H1 (cell line): ENCODE measurements at regions not wholly inside any gene's neighbourhood (a gene's known extent, or its start where the extent isn't known, plus 50 kb on each side); places are given as distances from the start of the nearest gene placed in this dataset.

ENCODE experiments used
- CTCF ChIA-PET: fragments of 300-600 bp; sonication (Branson Sonifier 250); formaldehyde crosslinking; loops from one replicate; lab custom pipeline; 2021; ENCODE audit not compliant: partially characterized antibody; lab: Charles Lee
- POLR2A ChIA-PET: fragments of 300-600 bp; sonication (Branson Sonifier 250); formaldehyde crosslinking; loops from one replicate; lab custom pipeline; 2021; ENCODE audit warnings: inconsistent platforms; ENCODE audit not compliant: partially characterized antibody; lab: Charles Lee
- DNase-seq, 2 experiments: peaks; one replicate each; pipeline versions ENCODE4 v3.0.0 to v3.0.0-alpha.2; 2010 to 2022; ENCODE audit warnings: low spot score in 2 of 2, low read depth in 1 of 2, mixed read lengths in 1 of 2
- FAIRE-seq: peaks from 2 replicates; lab custom pipeline; 2011; peaks lifted over from hg19 to GRCh38; lab: Jason Lieb, UNC
- H2AFZ ChIP-seq: 2 replicates; pipeline ENCODE4 v1.8.1; 2012; ENCODE audit warnings: low read length, inconsistent platforms
- H2AK5ac ChIP-seq: 2 replicates; pipeline ENCODE4 v1.6.1; 2013; ENCODE audit warnings: low read depth, low read length
- H2BK120ac ChIP-seq: replicated peaks from 2 replicates; pipeline ENCODE3; 2013; ENCODE audit warnings: low read depth, low read length, inconsistent platforms
- H2BK12ac ChIP-seq: 2 replicates; pipeline ENCODE4 v1.6.1; 2013; ENCODE audit warnings: low read depth, low read length
- H2BK15ac ChIP-seq: 2 replicates; pipeline ENCODE4 v1.6.1; 2013; ENCODE audit warnings: low read length
- H2BK20ac ChIP-seq: 2 replicates; pipeline ENCODE4 v1.6.1; 2013; ENCODE audit warnings: low read length
- H2BK5ac ChIP-seq: 2 replicates; pipeline ENCODE4 v1.6.1; 2013; ENCODE audit warnings: low read depth, low read length
- H3K14ac ChIP-seq: 2 replicates; pipeline ENCODE4 v1.6.1; 2013; ENCODE audit warnings: inconsistent platforms; ENCODE audit not compliant: insufficient read length
- H3K18ac ChIP-seq: 2 replicates; pipeline ENCODE4 v1.6.1; 2013; ENCODE audit warnings: low read length; ENCODE audit errors: extremely low read depth
- H3K23ac ChIP-seq: 2 replicates; pipeline ENCODE4 v1.6.1; 2013; ENCODE audit warnings: inconsistent platforms; ENCODE audit not compliant: insufficient read length
- H3K23me2 ChIP-seq: 2 replicates; pipeline ENCODE4 v1.6.1; 2013; ENCODE audit warnings: low read depth, low read length
- H3K27ac ChIP-seq: 2 replicates; pipeline ENCODE4 v1.6.1; 2011; ENCODE audit warnings: low read depth, low read length, inconsistent platforms
- H3K27me3 ChIP-seq, 4 experiments: replicated peaks in 1 of 4; 1 replicate in 1 of 4; 2 replicates in 3 of 4; pipeline versions ENCODE4 v1.6.1 to v1.8.1; 2011 to 2013; ENCODE audit warnings: low read length in 3 of 4, mild to moderate bottlenecking in 3 of 4, inconsistent platforms in 2 of 4, mixed read lengths in 2 of 4, moderate library complexity in 1 of 4; ENCODE audit not compliant: control insufficient read depth in 3 of 4, insufficient read depth in 3 of 4; ENCODE audit errors: extremely low read depth in 1 of 4
- H3K36me3 ChIP-seq, 4 experiments: 2 replicates each; pipeline versions ENCODE4 v1.6.1 to v1.8.1; 2011 to 2013; ENCODE audit warnings: mild to moderate bottlenecking in 4 of 4, low read length in 3 of 4, moderate library complexity in 2 of 4, control low read depth in 1 of 4, inconsistent platforms in 1 of 4; ENCODE audit not compliant: insufficient read depth in 4 of 4, control insufficient read depth in 2 of 4
- H3K4ac ChIP-seq: replicated peaks from 2 replicates; pipeline ENCODE3; 2013; ENCODE audit warnings: low read length, low read depth, mixed read lengths, inconsistent platforms; ENCODE audit not compliant: insufficient read length
- H3K4me1 ChIP-seq, 4 experiments: replicated peaks in 1 of 4; 1 replicate in 1 of 4; 2 replicates in 3 of 4; pipeline versions ENCODE4 v1.6.1 to v1.8.1; 2011 to 2013; ENCODE audit warnings: low read length in 3 of 4, inconsistent platforms in 2 of 4, mixed read lengths in 1 of 4; ENCODE audit not compliant: insufficient read depth in 4 of 4, control insufficient read depth in 3 of 4
- H3K4me2 ChIP-seq, 2 experiments: 2 replicates each; pipeline versions ENCODE4 v1.6.1 to v1.8.1; 2011 to 2013; ENCODE audit warnings: low read depth in 2 of 2, low read length in 2 of 2, control low read depth in 1 of 2, inconsistent platforms in 1 of 2, mild to moderate bottlenecking in 1 of 2; ENCODE audit not compliant: insufficient read depth in 1 of 2
- H3K4me3 ChIP-seq, 4 experiments: fragments of 200-600, 300-600 bp in 1 of 4; sonication (generic), shearing (Covaris generic), sonication (Bioruptor Twin) in 1 of 4; 2 replicates each; pipeline versions ENCODE4 v1.5.1 to v1.8.1; 2011 to 2016; ENCODE audit warnings: low read length in 4 of 4, low read depth in 3 of 4, control low read depth in 2 of 4, inconsistent platforms in 2 of 4, mild to moderate bottlenecking in 2 of 4, mixed read lengths in 1 of 4, moderate library complexity in 1 of 4; ENCODE audit not compliant: insufficient read depth in 2 of 4; ENCODE audit errors: extremely low read depth in 1 of 4
- H3K56ac ChIP-seq: replicated peaks from 2 replicates; pipeline ENCODE3; 2013; ENCODE audit warnings: low read depth, mild to moderate bottlenecking, mixed read lengths, low read length, inconsistent platforms; ENCODE audit not compliant: insufficient read length
- H3K79me1 ChIP-seq: 2 replicates; pipeline ENCODE4 v1.6.1; 2013; ENCODE audit warnings: low read depth, low read length, control low read depth
- H3K79me2 ChIP-seq, 2 experiments: 2 replicates each; pipeline versions ENCODE4 v1.6.1 to v1.8.1; 2012 to 2013; ENCODE audit warnings: low read length in 2 of 2, mild to moderate bottlenecking in 2 of 2, inconsistent platforms in 1 of 2; ENCODE audit not compliant: insufficient read depth in 2 of 2, control insufficient read depth in 1 of 2
- H3K9ac ChIP-seq, 4 experiments: replicated peaks in 1 of 4; 1 replicate in 1 of 4; 2 replicates in 3 of 4; pipeline versions ENCODE4 v1.6.1 to v1.8.1; 2011 to 2013; ENCODE audit warnings: low read depth in 3 of 4, low read length in 3 of 4, control low read depth in 2 of 4, mild to moderate bottlenecking in 2 of 4, moderate library complexity in 2 of 4, inconsistent platforms in 1 of 4; ENCODE audit errors: extremely low read depth in 1 of 4
- H3K9me3 ChIP-seq, 2 experiments: 2 replicates each; pipeline versions ENCODE4 v1.6.1 to v1.8.1; 2012 to 2013; ENCODE audit warnings: mild to moderate bottlenecking in 2 of 2, moderate library complexity in 2 of 2, control low read depth in 1 of 2, inconsistent platforms in 1 of 2, low read depth in 1 of 2, low read length in 1 of 2, mixed read lengths in 1 of 2; ENCODE audit not compliant: insufficient read depth in 2 of 2
- H4K20me1 ChIP-seq, 2 experiments: replicated peaks in 1 of 2; 2 replicates each; pipeline versions ENCODE3 to v1.8.1; 2011 to 2013; ENCODE audit warnings: inconsistent platforms in 2 of 2, low read length in 2 of 2, mild to moderate bottlenecking in 1 of 2; ENCODE audit not compliant: insufficient read depth in 2 of 2, control insufficient read depth in 1 of 2
- H4K5ac ChIP-seq: 2 replicates; pipeline ENCODE4 v1.6.1; 2013; ENCODE audit warnings: low read length, low read depth, mixed read lengths, inconsistent platforms; ENCODE audit not compliant: insufficient read length
- H4K8ac ChIP-seq: 2 replicates; pipeline ENCODE4 v1.8.0; 2013; ENCODE audit warnings: mild to moderate bottlenecking, moderate library complexity, low read length, inconsistent platforms; ENCODE audit not compliant: insufficient read depth; ENCODE audit errors: extremely low read depth
- H4K91ac ChIP-seq: replicated peaks from 2 replicates; pipeline ENCODE3; 2013; ENCODE audit warnings: low read length, mixed read lengths, inconsistent platforms; ENCODE audit not compliant: insufficient read length
- CBX5 ChIP-seq: fragments of 300-800, 300-1000 bp; sonication (generic); IDR thresholded peaks from 2 replicates; pipeline ENCODE4 v1.7.1; 2016; ENCODE audit warnings: antibody characterized with exemption, low read length, low read depth
- CHD2 ChIP-seq: IDR thresholded peaks from 2 replicates; pipeline ENCODE4 v1.6.1; 2012; ENCODE audit warnings: low read length, improper control_type of control experiment
- EP300 ChIP-seq, 2 experiments: IDR thresholded peaks; 1 replicate in 1 of 2; 2 replicates in 1 of 2; pipeline ENCODE4 v1.6.1; 2011 to 2012; ENCODE audit warnings: low read depth in 2 of 2, low read length in 2 of 2, mild to moderate bottlenecking in 2 of 2, borderline replicate concordance in 1 of 2, inconsistent platforms in 1 of 2, moderate library complexity in 1 of 2
- KDM1A ChIP-seq: fragments of 200-600, 300-600 bp; sonication (generic); IDR thresholded peaks from 2 replicates; pipeline ENCODE4 v1.7.1; 2016; ENCODE audit warnings: mild to moderate bottlenecking, low read length, borderline replicate concordance
- KDM5A ChIP-seq: fragments of 200-600 bp; IDR thresholded peaks from 2 replicates; pipeline ENCODE4 v1.7.1; 2012; ENCODE audit warnings: mild to moderate bottlenecking, low read length, inconsistent platforms, mixed read lengths
- MAFK ChIP-seq: IDR thresholded peaks from 2 replicates; pipeline ENCODE4 v1.6.1; 2012; ENCODE audit warnings: low read depth, mild to moderate bottlenecking, improper control_type of control experiment, low read length
- NRF1 ChIP-seq: IDR thresholded peaks from 2 replicates; pipeline ENCODE4 v1.6.1; 2011; ENCODE audit warnings: mild to moderate bottlenecking, low read depth, low read length, improper control_type of control experiment
- RAD21 ChIP-seq, 2 experiments: IDR thresholded peaks in 1 of 2; conservative IDR thresholded peaks in 1 of 2; 2 replicates each; pipeline ENCODE4 v1.6.1; 2011; ENCODE audit warnings: low read depth in 2 of 2, low read length in 2 of 2, improper control_type of control experiment in 1 of 2, inconsistent platforms in 1 of 2, mild to moderate bottlenecking in 1 of 2, moderate library complexity in 1 of 2
- SIN3A ChIP-seq, 2 experiments: IDR thresholded peaks in 1 of 2; conservative IDR thresholded peaks in 1 of 2; 2 replicates each; pipeline ENCODE4 v1.6.1; 2011 to 2012; ENCODE audit warnings: low read length in 2 of 2, improper control_type of control experiment in 1 of 2, low read depth in 1 of 2, mild to moderate bottlenecking in 1 of 2
- SP1 ChIP-seq: IDR thresholded peaks from 2 replicates; pipeline ENCODE4 v1.6.1; 2011; ENCODE audit warnings: low read depth, low read length
- TBP ChIP-seq: IDR thresholded peaks from 2 replicates; pipeline ENCODE4 v1.6.1; 2011; ENCODE audit warnings: low read depth, low read length, improper control_type of control experiment
- TCF12 ChIP-seq: IDR thresholded peaks from 2 replicates; pipeline ENCODE4 v1.6.1; 2011; ENCODE audit warnings: low read depth, mild to moderate bottlenecking, low read length
- YY1 ChIP-seq: IDR thresholded peaks from 2 replicates; pipeline ENCODE4 v1.6.1; 2011; ENCODE audit warnings: low read depth, mild to moderate bottlenecking, low read length
- WGBS, 2 experiments: shearing (Covaris generic) in 1 of 2; methylation state at CpG; one replicate each; pipeline versions ENCODE4 v1.1.6 to v1.1.7; 2013 to 2015; ENCODE audit warnings: low lambda C conversion rate in 2 of 2, mixed read lengths in 2 of 2, inconsistent platforms in 1 of 2, low coverage in 1 of 2, missing lambda C conversion rate in 1 of 2; ENCODE audit not compliant: insufficient replicate concordance in 2 of 2, insufficient coverage in 1 of 2, insufficient read length in 1 of 2; ENCODE audit errors: extremely low coverage in 1 of 2, missing lambda C conversion rate in 1 of 2; 5-methylcytosine and 5-hydroxymethylcytosine counted together

- H3K4ac ChIP-seq = no peak overlapping the region
- no peak overlapping the region for H2BK20ac ChIP-seq
- no peak overlapping the region for H3K27ac ChIP-seq
- no peak overlapping the region for H4K5ac ChIP-seq
- POLR2A ChIA-PET = no interaction called here
- H3K79me1 ChIP-seq = no peaks in the 10 kb centered on the region
- peaks cover 0 to 6% (median 2%) of the 10 kb centered on the region in 4 experiments; a peak in 1 of 7 replicates for H3K4me1 ChIP-seq
- H2BK120ac ChIP-seq = no peak overlapping the region
- peaks cover 20 to 40% (median 31%) of the 10 kb centered on the region in 4 experiments for H3K27me3 ChIP-seq
- no peaks in the 10 kb centered on the region for H3K9me3 ChIP-seq
- no peak overlapping the region for H3K14ac ChIP-seq
- H2AK5ac ChIP-seq = no peak overlapping the region
- no peak for TF ChIP-seq EP300 (IDR thresholded peaks at IDR 0.05; ENCODE audit: borderline replicate concordance in 1 of 2, low read depth in 2 of 2, low read length in 2 of 2)
- no peak for TF ChIP-seq MAFK
- TF ChIP-seq KDM5A = no peak
- no peak for TF ChIP-seq RAD21 (IDR thresholded peaks at IDR 0.05 in 1 of 2, conservative IDR thresholded peaks at IDR 0.05 in 1 of 2; ENCODE audit: low read depth in 2 of 2, low read length in 2 of 2)
- TF ChIP-seq TBP = no peak
- TF ChIP-seq NRF1 = no peak
- TF ChIP-seq TCF12 = no peak
- no peak for TF ChIP-seq YY1
- no peak for TF ChIP-seq CBX5
- TF ChIP-seq SIN3A (conservative IDR thresholded peaks at IDR 0.05 in 1 of 2, IDR thresholded peaks at IDR 0.05 in 1 of 2; ENCODE audit: low read depth in 1 of 2, low read length in 2 of 2) = no peak
- TF ChIP-seq KDM1A = no peak
- no peak for TF ChIP-seq CHD2
- TF ChIP-seq SP1 = no peak
- H3K9ac ChIP-seq = no peak overlapping the region
- no peaks in the 10 kb centered on the region for H3K79me2 ChIP-seq
- H3K36me3 ChIP-seq = no peaks in the 10 kb centered on the region
- no peak overlapping the region for H4K8ac ChIP-seq
- H2BK15ac ChIP-seq = no peak overlapping the region
- no peak overlapping the region for H3K4me3 ChIP-seq
- peaks cover 1 to 2% of the 10 kb centered on the region in 2 experiments for H4K20me1 ChIP-seq
- no peak overlapping the region for H4K91ac ChIP-seq
- no peak overlapping the region for H3K56ac ChIP-seq
- H3K4me2 ChIP-seq = peak overlapping the region in 1 of 2 experiments; percentile 91; a peak in 2 of 4 replicates
- H2BK5ac ChIP-seq = no peak overlapping the region
- H2AFZ ChIP-seq = no peak overlapping the region
- H3K23me2 ChIP-seq = peaks cover 4% of the 10 kb centered on the region; the same call in 1 of the 2 replicates
- 88% methylated on average over 6 of the region's 6 CpGs; no CpG with 5 or more reads in 1 of the 2 experiments for WGBS, 2 experiments
- H3K18ac ChIP-seq = no peak overlapping the region
- FAIRE-seq (no peak), DNase-seq (no peak)
- H2BK12ac ChIP-seq = no peak overlapping the region
- H3K23ac ChIP-seq = no peak overlapping the region
- CTCF ChIA-PET = interaction anchor here (0.6 to 6.3 kb wide), 12 partner anchors 9 to 276 kb away, joined by 3 to 50 read pairs (median 6); no protein-coding TSS in a partner anchor
These were observed 239.8 kb downstream of the LMX1A start for GRCh38 chr1:165116732-165117131.
